MM.1S (cell line): ENCODE measurements at regions not wholly inside any gene's neighbourhood (a gene's known extent, or its start where the extent isn't known, plus 50 kb on each side); places are given as distances from the start of the nearest gene placed in this dataset.

Experiments used
- DNase-seq: peaks from one replicate; pipeline ENCODE4 v3.0.0-alpha.2; 2015
- H2AFZ ChIP-seq: fragments of 300-600 bp; sonication (generic); 2 replicates; pipeline ENCODE4 v1.6.0; 2016; ENCODE audit warnings: antibody characterized with exemption, low read length
- H3F3A ChIP-seq: fragments of 300-600 bp; sonication (generic); 2 replicates; pipeline ENCODE4 v1.6.1; 2016; ENCODE audit warnings: mild to moderate bottlenecking, antibody characterized with exemption, low read length, moderate library complexity, mixed read lengths; ENCODE audit not compliant: insufficient read depth
- H3K27ac ChIP-seq: fragments of 300-600 bp; sonication (generic); 2 replicates; pipeline ENCODE4 v1.5.1; 2016; ENCODE audit warnings: mild to moderate bottlenecking, low read length
- H3K27me3 ChIP-seq: fragments of 300-600 bp; sonication (generic); replicated peaks from 2 replicates; pipeline ENCODE4 v1.6.0; 2016; ENCODE audit warnings: low read length; ENCODE audit not compliant: insufficient read depth
- H3K36me3 ChIP-seq: fragments of 300-600 bp; sonication (generic); replicated peaks from 2 replicates; pipeline ENCODE4 v1.6.1; 2016; ENCODE audit warnings: mild to moderate bottlenecking, low read length, mixed read lengths; ENCODE audit not compliant: insufficient read depth
- H3K4me1 ChIP-seq: fragments of 300-600 bp; sonication (generic); 2 replicates; pipeline ENCODE4 v1.6.1; 2016; ENCODE audit warnings: low read length, mixed read lengths
- H3K4me2 ChIP-seq: fragments of 300-600 bp; sonication (generic); 2 replicates; pipeline ENCODE4 v1.6.0; 2016; ENCODE audit warnings: low read depth, low read length
- H3K4me3 ChIP-seq: fragments of 300-600 bp; sonication (generic); 2 replicates; pipeline ENCODE4 v1.5.1; 2016; ENCODE audit warnings: low read length, mixed read lengths
- H3K79me2 ChIP-seq: fragments of 300-600 bp; sonication (generic); 2 replicates; pipeline ENCODE4 v1.6.1; 2016; ENCODE audit warnings: mixed run types, low read length, mixed read lengths
- H3K9ac ChIP-seq: fragments of 300-600 bp; sonication (generic); 2 replicates; pipeline ENCODE4 v1.6.1; 2016; ENCODE audit warnings: low read length, mixed read lengths
- H3K9me2 ChIP-seq: fragments of 300-600 bp; sonication (generic); replicated peaks from 2 replicates; pipeline ENCODE4 v1.6.1; 2016; ENCODE audit warnings: mild to moderate bottlenecking, low read length, mixed read lengths; ENCODE audit not compliant: insufficient read depth
- H3K9me3 ChIP-seq: fragments of 300-600 bp; sonication (generic); replicated peaks from 2 replicates; pipeline ENCODE4 v1.6.1; 2016; ENCODE audit warnings: mild to moderate bottlenecking, low read length, mixed read lengths; ENCODE audit not compliant: insufficient read depth
- H4K20me1 ChIP-seq: fragments of 300-600 bp; sonication (generic); 2 replicates; pipeline ENCODE4 v1.6.1; 2016; ENCODE audit warnings: mild to moderate bottlenecking, low read length, moderate library complexity, mixed read lengths; ENCODE audit not compliant: insufficient read depth
- CTCF ChIP-seq: fragments of 300-600 bp; sonication (generic); IDR thresholded peaks from 2 replicates; pipeline ENCODE4 v1.5.1; 2016; ENCODE audit warnings: antibody characterized with exemption, low read length, mixed read lengths
- EZH2 ChIP-seq: fragments of 300-600 bp; sonication (generic); optimal IDR thresholded peaks from 2 replicates; pipeline ENCODE3; 2017; ENCODE audit warnings: low read depth, mild to moderate bottlenecking, antibody characterized with exemption, low read length, mixed read lengths
- EZH2phosphoT487 ChIP-seq: fragments of 300-600 bp; sonication (generic); IDR thresholded peaks from 2 replicates; pipeline ENCODE4 v1.6.1; 2018; ENCODE audit warnings: antibody characterized with exemption, low read length

GRCh38 chr7:86025807-86026206, 617.9 kb upstream of the GRM3 start:
- no peaks in the 10 kb centered on the region for H4K20me1 ChIP-seq
- H2AFZ ChIP-seq = no peak overlapping the region
- H3K9ac ChIP-seq = no peak overlapping the region
- H3K4me3 ChIP-seq = no peak overlapping the region
- H3K9me3 ChIP-seq = no peaks in the 10 kb centered on the region
- H3K4me2 ChIP-seq = no peak overlapping the region
- no peak overlapping the region for H3K27ac ChIP-seq
- H3K36me3 ChIP-seq = no peaks in the 10 kb centered on the region
- no peaks in the 10 kb centered on the region for H3K4me1 ChIP-seq
- no peaks in the 10 kb centered on the region for H3K27me3 ChIP-seq
- no peaks in the 10 kb centered on the region for H3K9me2 ChIP-seq
- no peaks in the 10 kb centered on the region for H3K79me2 ChIP-seq
- H3F3A ChIP-seq = no peaks in the 10 kb centered on the region
- DNase-seq = no peak
- no peak for TF ChIP-seq EZH2phosphoT487
- TF ChIP-seq EZH2 = no peak
- no peak for TF ChIP-seq CTCF

- H3K9ac ChIP-seq = no peak overlapping the region
- no peaks in the 10 kb centered on the region for H3K79me2 ChIP-seq
- H4K20me1 ChIP-seq = no peaks in the 10 kb centered on the region
- H3K4me3 ChIP-seq = no peak overlapping the region
- no peak for DNase-seq
- H3K36me3 ChIP-seq = no peaks in the 10 kb centered on the region
- H3F3A ChIP-seq = no peaks in the 10 kb centered on the region
- H3K4me1 ChIP-seq = no peaks in the 10 kb centered on the region
- no peak overlapping the region for H3K4me2 ChIP-seq
- no peaks in the 10 kb centered on the region for H3K9me2 ChIP-seq
- no peak overlapping the region for H3K27ac ChIP-seq
- no peak overlapping the region for H2AFZ ChIP-seq
- H3K9me3 ChIP-seq = no peaks in the 10 kb centered on the region
- TF ChIP-seq EZH2phosphoT487 (no peak), EZH2 (no peak), CTCF (no peak)
- no peaks in the 10 kb centered on the region for H3K27me3 ChIP-seq
These were observed 630.0 kb upstream of the GRM3 start for GRCh38 chr7:86013662-86014061.

- H3K79me2 ChIP-seq = no peaks in the 10 kb centered on the region
- no peaks in the 10 kb centered on the region for H3K9me2 ChIP-seq
These were observed 630.7 kb upstream of the GRM3 start for GRCh38 chr7:86012971-86013370.

More at GRCh38 chr7:86012971-86013370, 630.7 kb upstream of the GRM3 start:
- H3K4me1 ChIP-seq = no peaks in the 10 kb centered on the region
- H4K20me1 ChIP-seq = no peaks in the 10 kb centered on the region
- no peaks in the 10 kb centered on the region for H3K36me3 ChIP-seq
- TF ChIP-seq EZH2phosphoT487 (no peak), CTCF (no peak), EZH2 (no peak)
- no peak overlapping the region for H3K4me2 ChIP-seq
- no peak overlapping the region for H2AFZ ChIP-seq
- H3K4me3 ChIP-seq = no peak overlapping the region
- no peak for DNase-seq
- no peak overlapping the region for H3K27ac ChIP-seq
- no peak overlapping the region for H3K9ac ChIP-seq
- H3K9me3 ChIP-seq = no peaks in the 10 kb centered on the region
- H3F3A ChIP-seq = no peaks in the 10 kb centered on the region
- H3K27me3 ChIP-seq = no peaks in the 10 kb centered on the region
